NK-92 (cell line): ENCODE measurements at regions not wholly inside any gene's neighbourhood (a gene's known extent, or its start where the extent isn't known, plus 50 kb on each side); places are given as distances from the start of the nearest gene placed in this dataset.
"Not testable (repeated sequence)": the region's sequence is repeated elsewhere in the genome, so short reads cannot be mapped to it uniquely, and the experiment has no call there.

Experiments
- DNase-seq: peaks from one replicate; lab custom pipeline; 2025; ENCODE audit not compliant: unreplicated experiment; lab: John Stamatoyannopoulos, UW

- DNase-seq: no peak
Observed at GRCh38 chr22:49677495-49677889, 150.2 kb downstream of the BRD1 start.

GRCh38 chr22:49676783-49677494, 150.7 kb downstream of the BRD1 start:
- DNase-seq: no peak

DNA sequence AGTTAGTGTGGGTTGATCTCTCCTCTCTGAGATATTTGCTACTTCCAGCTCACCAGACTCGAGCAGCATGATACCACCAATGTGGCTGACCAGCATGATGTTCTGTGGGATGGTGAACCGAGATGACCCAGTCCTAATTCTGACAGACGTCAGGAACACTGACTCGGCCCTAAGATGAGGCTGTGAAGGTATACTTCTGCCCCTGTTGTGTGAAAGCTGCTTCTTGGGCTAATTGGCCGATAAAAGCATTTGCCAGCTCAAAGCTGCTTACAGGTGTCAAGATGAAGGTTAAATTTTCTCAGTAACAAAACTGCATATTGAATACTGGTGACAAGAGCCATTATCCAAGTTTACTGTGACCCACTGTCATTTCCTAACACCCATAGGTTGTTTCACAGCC, 151.4 kb downstream of the BRD1 start:
- DNase-seq: no peak

- no peak for DNase-seq
Observed at GRCh38 chr22:49674479-49675050, 153.1 kb downstream of the BRD1 start.

GRCh38 chr22:49673048-49673447, 154.6 kb downstream of the BRD1 start:
- DNase-seq: no peak

DNA sequence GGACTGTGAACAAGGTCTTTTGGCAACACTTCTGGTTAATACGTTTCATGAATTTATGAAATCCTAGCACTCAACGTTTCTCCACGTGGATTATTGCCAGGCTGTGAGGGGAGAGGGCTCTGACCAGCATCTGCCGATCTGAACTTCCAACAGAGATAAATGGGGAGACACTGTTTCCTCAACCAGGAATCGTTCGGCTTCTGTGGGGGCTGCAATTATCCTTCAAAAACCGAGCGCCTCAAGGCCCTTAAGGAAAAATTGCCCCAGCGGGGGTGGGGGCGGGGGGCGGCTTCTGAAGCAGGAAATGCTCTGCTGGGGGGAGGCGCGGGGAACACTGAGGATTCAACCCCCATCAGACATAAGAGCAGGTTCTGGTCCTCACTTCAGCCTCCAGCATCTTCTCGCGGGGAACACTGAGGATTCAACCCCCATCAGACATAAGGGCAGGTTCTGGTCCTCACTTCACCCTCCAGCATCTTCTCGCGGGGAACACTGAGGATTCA, 155.6 kb downstream of the BRD1 start:
- no peak for DNase-seq

- DNase-seq: no peak
Observed at GRCh38 chr22:49671331-49672013, 156.2 kb downstream of the BRD1 start.

- DNase-seq: no peak
Observed at GRCh38 chr22:49670456-49671330, 157.0 kb downstream of the BRD1 start.

GRCh38 chr22:49669969-49670455, 157.7 kb downstream of the BRD1 start:
- not testable (repeated sequence) for DNase-seq

DNA sequence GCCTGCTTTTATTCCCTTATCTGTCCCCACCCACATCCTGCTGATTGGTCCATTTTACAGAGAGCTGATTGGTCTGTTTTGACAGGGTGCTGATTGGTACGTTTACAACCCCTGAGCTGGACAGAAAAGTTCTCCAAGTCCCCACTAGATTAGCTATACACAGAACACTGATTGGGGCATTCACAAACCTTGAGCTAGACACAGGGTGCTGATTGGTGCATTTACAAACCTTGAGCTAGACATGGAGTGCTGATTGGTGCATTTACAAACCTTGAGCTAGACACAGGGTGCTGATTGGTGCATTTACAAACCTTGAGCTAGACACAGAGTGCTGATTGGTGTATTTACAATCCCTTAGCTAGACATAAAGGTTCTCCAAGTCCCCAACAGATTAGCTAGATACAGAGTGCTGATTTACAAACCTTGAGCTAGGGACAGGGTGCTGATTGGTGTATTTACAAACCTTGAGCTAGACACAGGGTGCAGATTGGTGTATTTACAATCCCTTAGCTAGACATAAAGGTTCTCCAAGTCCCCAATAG, 158.2 kb downstream of the BRD1 start:
- not testable (repeated sequence) for DNase-seq

- no peak for DNase-seq
Observed at GRCh38 chr22:49668402-49668801, 159.3 kb downstream of the BRD1 start.

- DNase-seq: no peak
Observed at GRCh38 chr22:49667236-49667635, 160.4 kb downstream of the BRD1 start.

GRCh38 chr22:49666146-49666809, 161.4 kb downstream of the BRD1 start:
- no peak for DNase-seq

DNA sequence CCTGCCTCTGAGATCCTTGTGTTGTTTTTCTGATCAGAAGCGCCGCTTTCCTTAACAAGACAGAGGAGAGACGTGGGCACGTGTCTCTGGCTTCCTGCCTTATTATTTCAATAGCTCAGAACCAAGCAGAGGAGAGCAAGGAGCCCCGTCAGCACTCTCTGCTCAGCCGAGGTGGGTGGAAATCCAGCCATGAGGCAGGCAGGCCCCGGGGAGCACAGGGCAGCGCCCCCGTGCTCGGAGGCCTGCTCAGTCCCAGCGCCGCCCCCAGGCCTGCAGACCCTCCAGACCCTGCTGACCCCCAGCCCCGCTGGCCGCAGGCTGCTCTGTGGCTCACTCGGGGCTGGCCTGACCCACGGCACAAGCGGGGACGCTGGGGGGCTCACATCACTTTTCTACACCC, 162.8 kb downstream of the BRD1 start:
- DNase-seq: no peak

- DNase-seq: no peak
Observed at GRCh38 chr22:49664371-49664881, 163.2 kb downstream of the BRD1 start.

- DNase-seq: no peak
Observed at GRCh38 chr22:49663823-49664222, 163.8 kb downstream of the BRD1 start.

DNA sequence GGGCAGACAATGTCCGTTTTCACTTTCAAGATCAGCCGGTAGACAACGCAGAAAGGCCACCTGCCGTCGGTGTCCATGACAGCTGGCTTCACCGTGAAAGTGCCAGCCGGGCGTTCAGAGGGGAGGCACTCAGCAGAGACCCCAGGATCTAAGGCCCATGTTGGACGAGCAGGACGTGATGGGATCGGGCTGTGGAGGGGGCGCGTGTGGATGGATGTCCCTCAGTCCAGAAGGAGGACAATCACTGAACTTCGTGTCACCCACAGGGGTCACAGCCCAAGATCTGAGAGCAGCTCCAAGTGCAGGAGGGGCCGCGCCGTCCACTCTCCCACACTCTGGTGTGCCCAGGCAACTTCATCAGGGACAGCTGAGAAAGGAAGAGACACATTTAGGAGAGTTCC, 164.4 kb downstream of the BRD1 start:
- DNase-seq: no peak

DNA sequence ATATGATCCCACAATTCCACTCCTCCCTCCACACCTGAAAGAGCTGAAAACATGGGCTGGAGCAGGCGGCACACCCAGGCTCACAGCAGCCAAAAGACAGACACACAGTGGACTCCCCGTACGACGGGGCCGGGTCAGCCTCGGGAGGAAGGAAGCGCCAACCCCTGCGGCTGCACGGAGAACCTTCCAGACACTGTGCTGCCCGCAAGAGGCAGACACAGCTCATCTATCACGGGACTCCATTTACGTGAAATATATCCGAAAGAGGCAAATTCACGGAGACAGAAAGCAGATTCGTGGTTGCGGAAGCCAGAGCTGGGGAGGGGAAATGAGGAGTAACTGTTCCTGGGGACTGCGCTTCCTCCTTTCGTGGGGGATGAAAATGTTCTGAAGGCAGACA, 165.0 kb downstream of the BRD1 start:
- DNase-seq: no peak

DNA sequence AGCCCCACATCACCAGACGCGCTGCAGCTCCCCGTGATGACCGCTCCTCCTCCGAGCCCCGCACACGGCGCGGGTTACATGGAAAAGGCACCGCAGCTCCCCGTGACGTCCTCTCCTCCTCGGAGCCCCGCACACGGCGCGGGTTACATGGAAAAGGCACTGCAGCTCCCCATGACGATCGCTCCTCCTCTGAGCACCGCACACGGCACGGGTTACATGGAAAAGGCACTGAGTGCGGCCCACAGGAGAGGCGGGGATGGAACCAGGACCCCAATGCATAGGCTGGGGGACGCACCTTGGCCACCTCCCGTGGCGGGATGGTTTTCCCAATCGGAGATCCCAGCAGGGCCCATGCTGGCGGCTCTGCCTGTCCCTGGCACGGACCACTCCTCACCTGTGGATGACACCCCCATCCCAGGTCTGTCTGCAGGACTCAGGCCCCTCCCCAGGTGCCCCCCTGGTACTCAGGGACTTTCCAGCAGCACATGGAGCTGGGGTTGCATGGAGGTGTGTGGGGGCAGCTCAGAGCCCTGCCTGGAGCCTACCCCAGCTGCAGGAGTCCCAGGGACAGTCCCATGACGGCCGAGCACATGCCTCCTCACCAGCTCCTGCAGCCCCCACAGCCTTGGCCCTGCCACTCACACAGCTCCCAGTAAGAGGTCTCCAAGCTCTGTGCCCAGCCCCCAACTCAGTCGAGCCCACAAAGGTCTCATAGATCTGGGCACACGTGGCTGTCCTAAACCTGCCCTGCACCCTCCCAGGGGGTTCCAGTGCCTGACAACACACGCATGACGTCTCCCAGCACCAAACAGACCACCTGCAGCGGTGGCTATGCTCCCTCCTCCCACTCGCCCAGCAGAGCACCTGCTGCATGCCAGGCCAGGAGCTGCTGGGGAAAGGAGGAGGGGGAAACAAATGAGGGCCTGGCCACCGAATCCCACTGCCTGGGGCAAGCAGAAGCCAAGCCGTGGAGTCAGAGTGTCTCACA, 166.6 kb downstream of the BRD1 start:
- no peak for DNase-seq
